H1 (cell line): ENCODE measurements at regions not wholly inside any gene's neighbourhood (a gene's known extent, or its start where the extent isn't known, plus 50 kb on each side); places are given as distances from the start of the nearest gene placed in this dataset.

Experiments
- CTCF ChIA-PET: fragments of 300-600 bp; sonication (Branson Sonifier 250); formaldehyde crosslinking; loops from one replicate; lab custom pipeline; 2021; ENCODE audit not compliant: partially characterized antibody; lab: Charles Lee
- POLR2A ChIA-PET: fragments of 300-600 bp; sonication (Branson Sonifier 250); formaldehyde crosslinking; loops from one replicate; lab custom pipeline; 2021; ENCODE audit warnings: inconsistent platforms; ENCODE audit not compliant: partially characterized antibody; lab: Charles Lee
- DNase-seq, 2 experiments: peaks; one replicate each; pipeline versions ENCODE4 v3.0.0 to v3.0.0-alpha.2; 2010 to 2022; ENCODE audit warnings: low spot score in 2 of 2, low read depth in 1 of 2, mixed read lengths in 1 of 2
- FAIRE-seq: peaks from 2 replicates; lab custom pipeline; 2011; peaks lifted over from hg19 to GRCh38; lab: Jason Lieb, UNC
- H2AFZ ChIP-seq: 2 replicates; pipeline ENCODE4 v1.8.1; 2012; ENCODE audit warnings: low read length, inconsistent platforms
- H2AK5ac ChIP-seq: 2 replicates; pipeline ENCODE4 v1.6.1; 2013; ENCODE audit warnings: low read depth, low read length
- H2BK120ac ChIP-seq: replicated peaks from 2 replicates; pipeline ENCODE3; 2013; ENCODE audit warnings: low read depth, low read length, inconsistent platforms
- H2BK12ac ChIP-seq: 2 replicates; pipeline ENCODE4 v1.6.1; 2013; ENCODE audit warnings: low read depth, low read length
- H2BK15ac ChIP-seq: 2 replicates; pipeline ENCODE4 v1.6.1; 2013; ENCODE audit warnings: low read length
- H2BK20ac ChIP-seq: 2 replicates; pipeline ENCODE4 v1.6.1; 2013; ENCODE audit warnings: low read length
- H2BK5ac ChIP-seq: 2 replicates; pipeline ENCODE4 v1.6.1; 2013; ENCODE audit warnings: low read depth, low read length
- H3K14ac ChIP-seq: 2 replicates; pipeline ENCODE4 v1.6.1; 2013; ENCODE audit warnings: inconsistent platforms; ENCODE audit not compliant: insufficient read length
- H3K18ac ChIP-seq: 2 replicates; pipeline ENCODE4 v1.6.1; 2013; ENCODE audit warnings: low read length; ENCODE audit errors: extremely low read depth
- H3K23ac ChIP-seq: 2 replicates; pipeline ENCODE4 v1.6.1; 2013; ENCODE audit warnings: inconsistent platforms; ENCODE audit not compliant: insufficient read length
- H3K23me2 ChIP-seq: 2 replicates; pipeline ENCODE4 v1.6.1; 2013; ENCODE audit warnings: low read depth, low read length
- H3K27ac ChIP-seq: 2 replicates; pipeline ENCODE4 v1.6.1; 2011; ENCODE audit warnings: low read depth, low read length, inconsistent platforms
- H3K27me3 ChIP-seq, 4 experiments: replicated peaks in 1 of 4; 1 replicate in 1 of 4; 2 replicates in 3 of 4; pipeline versions ENCODE4 v1.6.1 to v1.8.1; 2011 to 2013; ENCODE audit warnings: low read length in 3 of 4, mild to moderate bottlenecking in 3 of 4, inconsistent platforms in 2 of 4, mixed read lengths in 2 of 4, moderate library complexity in 1 of 4; ENCODE audit not compliant: control insufficient read depth in 3 of 4, insufficient read depth in 3 of 4; ENCODE audit errors: extremely low read depth in 1 of 4
- H3K36me3 ChIP-seq, 4 experiments: 2 replicates each; pipeline versions ENCODE4 v1.6.1 to v1.8.1; 2011 to 2013; ENCODE audit warnings: mild to moderate bottlenecking in 4 of 4, low read length in 3 of 4, moderate library complexity in 2 of 4, control low read depth in 1 of 4, inconsistent platforms in 1 of 4; ENCODE audit not compliant: insufficient read depth in 4 of 4, control insufficient read depth in 2 of 4
- H3K4ac ChIP-seq: replicated peaks from 2 replicates; pipeline ENCODE3; 2013; ENCODE audit warnings: low read length, low read depth, mixed read lengths, inconsistent platforms; ENCODE audit not compliant: insufficient read length
- H3K4me1 ChIP-seq, 4 experiments: replicated peaks in 1 of 4; 1 replicate in 1 of 4; 2 replicates in 3 of 4; pipeline versions ENCODE4 v1.6.1 to v1.8.1; 2011 to 2013; ENCODE audit warnings: low read length in 3 of 4, inconsistent platforms in 2 of 4, mixed read lengths in 1 of 4; ENCODE audit not compliant: insufficient read depth in 4 of 4, control insufficient read depth in 3 of 4
- H3K4me2 ChIP-seq, 2 experiments: 2 replicates each; pipeline versions ENCODE4 v1.6.1 to v1.8.1; 2011 to 2013; ENCODE audit warnings: low read depth in 2 of 2, low read length in 2 of 2, control low read depth in 1 of 2, inconsistent platforms in 1 of 2, mild to moderate bottlenecking in 1 of 2; ENCODE audit not compliant: insufficient read depth in 1 of 2
- H3K4me3 ChIP-seq, 4 experiments: fragments of 200-600, 300-600 bp in 1 of 4; sonication (generic), shearing (Covaris generic), sonication (Bioruptor Twin) in 1 of 4; 2 replicates each; pipeline versions ENCODE4 v1.5.1 to v1.8.1; 2011 to 2016; ENCODE audit warnings: low read length in 4 of 4, low read depth in 3 of 4, control low read depth in 2 of 4, inconsistent platforms in 2 of 4, mild to moderate bottlenecking in 2 of 4, mixed read lengths in 1 of 4, moderate library complexity in 1 of 4; ENCODE audit not compliant: insufficient read depth in 2 of 4; ENCODE audit errors: extremely low read depth in 1 of 4
- H3K56ac ChIP-seq: replicated peaks from 2 replicates; pipeline ENCODE3; 2013; ENCODE audit warnings: low read depth, mild to moderate bottlenecking, mixed read lengths, low read length, inconsistent platforms; ENCODE audit not compliant: insufficient read length
- H3K79me1 ChIP-seq: 2 replicates; pipeline ENCODE4 v1.6.1; 2013; ENCODE audit warnings: low read depth, low read length, control low read depth
- H3K79me2 ChIP-seq, 2 experiments: 2 replicates each; pipeline versions ENCODE4 v1.6.1 to v1.8.1; 2012 to 2013; ENCODE audit warnings: low read length in 2 of 2, mild to moderate bottlenecking in 2 of 2, inconsistent platforms in 1 of 2; ENCODE audit not compliant: insufficient read depth in 2 of 2, control insufficient read depth in 1 of 2
- H3K9ac ChIP-seq, 4 experiments: replicated peaks in 1 of 4; 1 replicate in 1 of 4; 2 replicates in 3 of 4; pipeline versions ENCODE4 v1.6.1 to v1.8.1; 2011 to 2013; ENCODE audit warnings: low read depth in 3 of 4, low read length in 3 of 4, control low read depth in 2 of 4, mild to moderate bottlenecking in 2 of 4, moderate library complexity in 2 of 4, inconsistent platforms in 1 of 4; ENCODE audit errors: extremely low read depth in 1 of 4
- H3K9me3 ChIP-seq, 2 experiments: 2 replicates each; pipeline versions ENCODE4 v1.6.1 to v1.8.1; 2012 to 2013; ENCODE audit warnings: mild to moderate bottlenecking in 2 of 2, moderate library complexity in 2 of 2, control low read depth in 1 of 2, inconsistent platforms in 1 of 2, low read depth in 1 of 2, low read length in 1 of 2, mixed read lengths in 1 of 2; ENCODE audit not compliant: insufficient read depth in 2 of 2
- H4K20me1 ChIP-seq, 2 experiments: replicated peaks in 1 of 2; 2 replicates each; pipeline versions ENCODE3 to v1.8.1; 2011 to 2013; ENCODE audit warnings: inconsistent platforms in 2 of 2, low read length in 2 of 2, mild to moderate bottlenecking in 1 of 2; ENCODE audit not compliant: insufficient read depth in 2 of 2, control insufficient read depth in 1 of 2
- H4K5ac ChIP-seq: 2 replicates; pipeline ENCODE4 v1.6.1; 2013; ENCODE audit warnings: low read length, low read depth, mixed read lengths, inconsistent platforms; ENCODE audit not compliant: insufficient read length
- H4K8ac ChIP-seq: 2 replicates; pipeline ENCODE4 v1.8.0; 2013; ENCODE audit warnings: mild to moderate bottlenecking, moderate library complexity, low read length, inconsistent platforms; ENCODE audit not compliant: insufficient read depth; ENCODE audit errors: extremely low read depth
- H4K91ac ChIP-seq: replicated peaks from 2 replicates; pipeline ENCODE3; 2013; ENCODE audit warnings: low read length, mixed read lengths, inconsistent platforms; ENCODE audit not compliant: insufficient read length
- ASH2L ChIP-seq: fragments of 200-600, 300-600 bp; sonication (generic); IDR thresholded peaks from one replicate; pipeline ENCODE4 v1.7.1; 2017; ENCODE audit warnings: low read length
- EP300 ChIP-seq, 2 experiments: IDR thresholded peaks; 1 replicate in 1 of 2; 2 replicates in 1 of 2; pipeline ENCODE4 v1.6.1; 2011 to 2012; ENCODE audit warnings: low read depth in 2 of 2, low read length in 2 of 2, mild to moderate bottlenecking in 2 of 2, borderline replicate concordance in 1 of 2, inconsistent platforms in 1 of 2, moderate library complexity in 1 of 2
- RFX5 ChIP-seq: IDR thresholded peaks from 2 replicates; pipeline ENCODE4 v1.6.1; 2011; ENCODE audit warnings: low read depth, low read length, improper control_type of control experiment, borderline replicate concordance
- WGBS, 2 experiments: shearing (Covaris generic) in 1 of 2; methylation state at CpG; one replicate each; pipeline versions ENCODE4 v1.1.6 to v1.1.7; 2013 to 2015; ENCODE audit warnings: low lambda C conversion rate in 2 of 2, mixed read lengths in 2 of 2, inconsistent platforms in 1 of 2, low coverage in 1 of 2, missing lambda C conversion rate in 1 of 2; ENCODE audit not compliant: insufficient replicate concordance in 2 of 2, insufficient coverage in 1 of 2, insufficient read length in 1 of 2; ENCODE audit errors: extremely low coverage in 1 of 2, missing lambda C conversion rate in 1 of 2; 5-methylcytosine and 5-hydroxymethylcytosine counted together
- TF ChIP-seq, protein P1 (sequence below): IDR thresholded peaks from 2 replicates; pipeline ENCODE4 v1.6.1; 2011; ENCODE audit warnings: low read length, improper control_type of control experiment

DNA sequence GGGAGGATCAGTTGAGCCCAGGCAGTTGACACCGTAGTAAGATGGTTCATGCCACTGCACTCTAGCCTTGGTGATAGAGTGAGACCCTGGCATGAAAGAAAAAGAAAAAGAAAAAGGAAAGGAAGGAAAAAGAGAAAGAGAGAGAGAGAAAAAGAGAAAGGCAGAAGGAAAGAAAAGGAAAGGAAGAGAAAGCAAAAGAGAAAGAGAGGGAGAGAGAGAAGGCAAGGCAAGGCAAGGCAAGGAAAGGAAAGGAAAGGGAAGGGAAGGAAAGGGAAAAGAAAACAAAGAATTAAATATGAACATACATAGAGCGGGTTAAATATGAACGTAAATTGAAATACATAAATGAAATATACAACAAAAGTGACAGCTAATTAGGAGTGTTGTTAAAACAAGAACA is 167.5 kb upstream of the SETBP1 start:
- no peak overlapping the region for H3K4me2 ChIP-seq
- no peak overlapping the region for H4K8ac ChIP-seq
- no peak overlapping the region for H3K23ac ChIP-seq
- no peaks in the 10 kb centered on the region for H3K9me3 ChIP-seq
- no peak overlapping the region for H4K91ac ChIP-seq
- no peak overlapping the region for H3K27ac ChIP-seq
- H3K27me3 ChIP-seq: peaks cover 0 to 1% (median 0%) of the 10 kb centered on the region in 4 experiments; a peak in 1 of 7 replicates
- H3K56ac ChIP-seq: no peak overlapping the region
- no peak overlapping the region for H4K5ac ChIP-seq
- FAIRE-seq: no peak
- no peak overlapping the region for H3K9ac ChIP-seq
- no peak overlapping the region for H2BK20ac ChIP-seq
- no peaks in the 10 kb centered on the region for H3K36me3 ChIP-seq
- no peak for TF ChIP-seq EP300 (IDR thresholded peaks at IDR 0.05; ENCODE audit: borderline replicate concordance in 1 of 2, low read depth in 2 of 2, low read length in 2 of 2)
- TF ChIP-seq, protein P1, sequence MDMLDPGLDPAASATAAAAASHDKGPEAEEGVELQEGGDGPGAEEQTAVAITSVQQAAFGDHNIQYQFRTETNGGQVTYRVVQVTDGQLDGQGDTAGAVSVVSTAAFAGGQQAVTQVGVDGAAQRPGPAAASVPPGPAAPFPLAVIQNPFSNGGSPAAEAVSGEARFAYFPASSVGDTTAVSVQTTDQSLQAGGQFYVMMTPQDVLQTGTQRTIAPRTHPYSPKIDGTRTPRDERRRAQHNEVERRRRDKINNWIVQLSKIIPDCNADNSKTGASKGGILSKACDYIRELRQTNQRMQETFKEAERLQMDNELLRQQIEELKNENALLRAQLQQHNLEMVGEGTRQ: no peak
- no peak for TF ChIP-seq RFX5
- TF ChIP-seq ASH2L: no peak
- H3K23me2 ChIP-seq: no peaks in the 10 kb centered on the region
- POLR2A ChIA-PET: no interaction called here
- whole genome bisulfite sequencing, 2 experiments: 100% methylated on average over 3 of the region's 3 CpGs; no CpG with 5 or more reads in 1 of the 2 experiments
- no peak for DNase-seq
- H3K79me1 ChIP-seq: no peaks in the 10 kb centered on the region
- no peak overlapping the region for H2AK5ac ChIP-seq
- CTCF ChIA-PET: no interaction called here
- no peak overlapping the region for H2BK12ac ChIP-seq
- no peaks in the 10 kb centered on the region for H3K4me1 ChIP-seq
- H2BK5ac ChIP-seq: no peak overlapping the region
- no peaks in the 10 kb centered on the region for H3K79me2 ChIP-seq
- no peak overlapping the region for H2BK120ac ChIP-seq
- H3K4me3 ChIP-seq: no peak overlapping the region
- no peak overlapping the region for H2AFZ ChIP-seq
- no peak overlapping the region for H3K14ac ChIP-seq
- no peak overlapping the region for H3K18ac ChIP-seq
- H4K20me1 ChIP-seq: no peaks in the 10 kb centered on the region
- H3K4ac ChIP-seq: no peak overlapping the region
- no peak overlapping the region for H2BK15ac ChIP-seq
